Ovary (tissue), 7 donors: ENCODE measurements at regions not wholly inside any gene's neighbourhood (a gene's known extent, or its start where the extent isn't known, plus 50 kb on each side); places are given as distances from the start of the nearest gene placed in this dataset.

Experiments
- DNase-seq, 5 donors: peaks; one replicate each; pipeline ENCODE4 v3.0.0-alpha.2; 2019 to 2020
- H3K27ac ChIP-seq, 2 donors: fragments of 200-600 bp; one replicate each; pipeline versions ENCODE4 v1.5.1 to v1.8.0; 2019 to 2022
- H3K27me3 ChIP-seq: fragments of 200-600 bp; one replicate; pipeline ENCODE4 v1.8.0; 2022
- H3K36me3 ChIP-seq: fragments of 200-600 bp; sonication (generic); one replicate; pipeline ENCODE4 v1.5.1; 2019
- H3K4me1 ChIP-seq: one replicate; pipeline ENCODE4 v1.8.1; 2013; ENCODE audit warnings: mild to moderate bottlenecking, moderate library complexity; ENCODE audit not compliant: insufficient read depth
- H3K4me3 ChIP-seq: fragments of 200-600 bp; sonication (generic); one replicate; pipeline ENCODE4 v1.5.1; 2017
- H3K9me3 ChIP-seq, 2 donors: fragments of 200-600 bp in 1 of 2; sonication (generic) in 1 of 2; one replicate each; pipeline versions ENCODE4 v1.5.1 to v1.8.1; 2013 to 2019; ENCODE audit warnings: mild to moderate bottlenecking in 1 of 2, moderate library complexity in 1 of 2
- CTCF ChIP-seq, 3 donors: fragments of 450-650 bp in 2 of 3; fragments of 200-600 bp in 1 of 3; IDR thresholded peaks; one replicate each; pipeline versions ENCODE4 v1.5.1 to v1.8.0; 2016 to 2022; ENCODE audit warnings: antibody characterized with exemption in 3 of 3, mild to moderate bottlenecking in 1 of 3
- EP300 ChIP-seq: sonication (generic); formaldehyde crosslinking; IDR thresholded peaks from one replicate; pipeline ENCODE4 v1.6.1; 2017; ENCODE audit warnings: antibody characterized with exemption
- POLR2A ChIP-seq: fragments of 450-650 bp; IDR thresholded peaks from one replicate; pipeline ENCODE4 v1.6.1; 2017; ENCODE audit warnings: antibody characterized with exemption, mild to moderate bottlenecking, moderate library complexity
- WGBS, 3 donors: extraction: QIAGEN DNeasy Blood & Tissue Kit in 1 of 3; methylation state at CpG; one replicate each; pipeline versions ENCODE4 v1.1.5 to v1.1.7; 2013 to 2017; 5-methylcytosine and 5-hydroxymethylcytosine counted together
- intact Hi-C, 4 donors: fragments of 100-400 bp; cut with DNase I; formaldehyde crosslinking; loops; one replicate each; pipeline versions ENCODE4 v1.11.0 to v1.15.1; 2022 to 2023
- donor health status: DM: no; HTN: no; CAD: no; lungs with moderate emphysema.
- donor health status: DM: no; HTN: no; CAD: no.
- donor health status: Bipolar disorder and iron deficiency.
- donor health status: DM: no; HTN: no; CAD: no.
- donor health status: DM: yes; HTN: yes; CAD: no.

- H3K27ac ChIP-seq, result no peak overlapping the region
- no peak overlapping the region for H3K4me3 ChIP-seq
- 93% methylated on average over 18 of the region's 18 CpGs for WGBS, 3 donors
- intact Hi-C loops, result no loop called here
- no peaks in the 10 kb centered on the region for H3K4me1 ChIP-seq
- no peaks in the 10 kb centered on the region for H3K9me3 ChIP-seq
- no peak for DNase-seq
- H3K27me3 ChIP-seq, result no peaks in the 10 kb centered on the region
- H3K36me3 ChIP-seq, result no peaks in the 10 kb centered on the region
- TF ChIP-seq POLR2A (no peak), EP300 (no peak), CTCF (IDR thresholded peaks at IDR 0.05) (no peak)
Observed at GRCh38 chr2:8094526-8094925, 587.3 kb upstream of the ID2 start.

- TF ChIP-seq EP300, result no peak
- TF ChIP-seq POLR2A, result no peak
- no peak for TF ChIP-seq CTCF (IDR thresholded peaks at IDR 0.05)
- H3K4me1 ChIP-seq, result no peaks in the 10 kb centered on the region
- H3K4me3 ChIP-seq, result no peak overlapping the region
- no peaks in the 10 kb centered on the region for H3K36me3 ChIP-seq
- H3K27me3 ChIP-seq, result no peaks in the 10 kb centered on the region
- DNase-seq, result no peak
- H3K27ac ChIP-seq, result no peak overlapping the region
- intact Hi-C loops, result no loop called here
- no peaks in the 10 kb centered on the region for H3K9me3 ChIP-seq
- WGBS, 3 donors, result 92 to 95% (median 94%) methylated on average over 4 of the region's 4 CpGs
Observed at GRCh38 chr2:8095978-8096377, 585.9 kb upstream of the ID2 start.

GRCh38 chr2:8096484-8096883 lies 585.4 kb upstream of the ID2 start:
- Histone ChIP-seq H3K27ac (no peak overlapping the region), H3K27me3 (no peaks in the 10 kb centered on the region), H3K4me3 (no peak overlapping the region), H3K36me3 (no peaks in the 10 kb centered on the region), H3K9me3 (no peaks in the 10 kb centered on the region), H3K4me1 (no peaks in the 10 kb centered on the region)
- TF ChIP-seq POLR2A, result no peak
- no peak for TF ChIP-seq EP300
- TF ChIP-seq CTCF (IDR thresholded peaks at IDR 0.05), result no peak
- WGBS, 3 donors, result 97 to 100% (median 99%) methylated on average over 1 of the region's 1 CpG
- intact Hi-C loops, result no loop called here
- DNase-seq, result no peak

GRCh38 chr2:8098476-8099266 lies 583.2 kb upstream of the ID2 start:
- H3K4me3 ChIP-seq, result no peak overlapping the region
- H3K4me1 ChIP-seq, result no peaks in the 10 kb centered on the region
- WGBS, 3 donors, result 81 to 86% (median 82%) methylated on average over 6 of the region's 6 CpGs
- TF ChIP-seq POLR2A (no peak), EP300 (no peak), CTCF (IDR thresholded peaks at IDR 0.05) (no peak)
- no peaks in the 10 kb centered on the region for H3K9me3 ChIP-seq
- H3K27me3 ChIP-seq, result no peaks in the 10 kb centered on the region
- no peak for DNase-seq
- no peaks in the 10 kb centered on the region for H3K36me3 ChIP-seq
- no peak overlapping the region for H3K27ac ChIP-seq
- intact Hi-C loops, result no loop called here
